ENCODE measurements at regions not wholly inside any gene's neighbourhood (a gene's known extent, or its start where the extent isn't known, plus 50 kb on each side); places are given as distances from the start of the nearest gene placed in this dataset.
"Not testable (repeated sequence)": the region's sequence is repeated elsewhere in the genome, so short reads cannot be mapped to it uniquely, and the experiment has no call there.

- no peak for DNase-seq (ENCODE audit: low read depth in 2 of 2)
Measured at GRCh38 chr14:71734885-71735284, 197.3 kb upstream of the RGS6 start.

- no peak for DNase-seq (ENCODE audit: low read depth in 2 of 2)
Measured at GRCh38 chr14:71737760-71738159, 194.5 kb upstream of the RGS6 start.

GRCh38 chr14:71739273-71739990 is 192.8 kb upstream of the RGS6 start:
- no peak for DNase-seq (ENCODE audit: low read depth in 2 of 2)

GRCh38 chr14:71741241-71741640 is 191.0 kb upstream of the RGS6 start:
- no peak for DNase-seq (ENCODE audit: low read depth in 2 of 2)

GRCh38 chr14:71742485-71742884 is 189.7 kb upstream of the RGS6 start:
- DNase-seq (ENCODE audit: low read depth in 2 of 2) = peak in 1 of 2 experiments; percentile 56

GRCh38 chr14:71745072-71745471 is 187.2 kb upstream of the RGS6 start:
- no peak for DNase-seq (ENCODE audit: low read depth in 2 of 2)

GRCh38 chr14:71748196-71748595 is 184.0 kb upstream of the RGS6 start:
- no peak for DNase-seq (ENCODE audit: low read depth in 2 of 2)

- no peak for DNase-seq (ENCODE audit: low read depth in 2 of 2)
Measured at GRCh38 chr14:71749613-71750238, 182.5 kb upstream of the RGS6 start.

- no peak for DNase-seq (ENCODE audit: low read depth in 2 of 2)
Measured at GRCh38 chr14:71751264-71751663, 181.0 kb upstream of the RGS6 start.

- no peak for DNase-seq (ENCODE audit: low read depth in 2 of 2)
Measured at GRCh38 chr14:71752111-71752738, 180.0 kb upstream of the RGS6 start.

GRCh38 chr14:71753126-71753830 is 179.0 kb upstream of the RGS6 start:
- DNase-seq (ENCODE audit: low read depth in 2 of 2) = peak; percentile 85

GRCh38 chr14:71753976-71754375 is 178.3 kb upstream of the RGS6 start:
- no peak for DNase-seq (ENCODE audit: low read depth in 2 of 2)

- DNase-seq (ENCODE audit: low read depth in 2 of 2) = no peak
Measured at GRCh38 chr14:71754422-71755095, 177.7 kb upstream of the RGS6 start.

GRCh38 chr14:71758229-71758951 is 173.8 kb upstream of the RGS6 start:
- no peak for DNase-seq (ENCODE audit: low read depth in 2 of 2)

GRCh38 chr14:71762575-71762974 is 169.7 kb upstream of the RGS6 start:
- no peak for DNase-seq (ENCODE audit: low read depth in 2 of 2)

- DNase-seq (ENCODE audit: low read depth in 2 of 2) = no peak
Measured at GRCh38 chr14:71764701-71765382, 167.4 kb upstream of the RGS6 start.

GRCh38 chr14:71765505-71765904 is 166.7 kb upstream of the RGS6 start:
- no peak for DNase-seq (ENCODE audit: low read depth in 2 of 2)

GRCh38 chr14:71770431-71770830 is 161.8 kb upstream of the RGS6 start:
- no peak for DNase-seq (ENCODE audit: low read depth in 2 of 2)

- not testable (repeated sequence) for DNase-seq (ENCODE audit: low read depth in 2 of 2)
Measured at GRCh38 chr14:71771421-71771820, 160.8 kb upstream of the RGS6 start.

- not testable (repeated sequence) for DNase-seq (ENCODE audit: low read depth in 2 of 2)
Measured at GRCh38 chr14:71771996-71772395, 160.2 kb upstream of the RGS6 start.

All from fibroblast of skin of left quadriceps (primary cell).